LNCaP clone FGC (cell line): ENCODE measurements at regions not wholly inside any gene's neighbourhood (a gene's known extent, or its start where the extent isn't known, plus 50 kb on each side); places are given as distances from the start of the nearest gene placed in this dataset.

ENCODE experiments used
- DNase-seq: peaks from one replicate; pipeline ENCODE4 v3.0.0-alpha.2; 2011; ENCODE audit warnings: low read depth
- H3K4me3 ChIP-seq: 2 replicates; pipeline ENCODE4 v1.5.1; 2011; ENCODE audit warnings: mild to moderate bottlenecking, low read depth, low read length, control low read depth
- CTCF ChIP-seq: IDR thresholded peaks from 2 replicates; pipeline ENCODE4 v1.5.1; 2012; ENCODE audit warnings: mild to moderate bottlenecking; ENCODE audit not compliant: control insufficient read depth, insufficient read depth; ENCODE audit errors: extremely low read depth

- no peak for DNase-seq
- TF ChIP-seq CTCF = no peak
- H3K4me3 ChIP-seq = no peak overlapping the region
These were observed 98.5 kb upstream of the ATL2 start for GRCh38 chr2:38475567-38475881.

GRCh38 chr2:38474715-38475566, 97.9 kb upstream of the ATL2 start:
- DNase-seq = no peak
- no peak for TF ChIP-seq CTCF
- no peak overlapping the region for H3K4me3 ChIP-seq

- TF ChIP-seq CTCF = no peak
- no peak for DNase-seq
- no peak overlapping the region for H3K4me3 ChIP-seq
These were observed 97.0 kb upstream of the ATL2 start for GRCh38 chr2:38474021-38474456.

- no peak for TF ChIP-seq CTCF
- DNase-seq = no peak
- H3K4me3 ChIP-seq = no peak overlapping the region
These were observed 96.4 kb upstream of the ATL2 start for GRCh38 chr2:38473333-38474005.

GRCh38 chr2:38470115-38470514, 93.0 kb upstream of the ATL2 start:
- DNase-seq = no peak
- TF ChIP-seq CTCF = no peak
- no peak overlapping the region for H3K4me3 ChIP-seq

- H3K4me3 ChIP-seq = no peak overlapping the region
- no peak for DNase-seq
- TF ChIP-seq CTCF = no peak
These were observed 90.8 kb upstream of the ATL2 start for GRCh38 chr2:38467768-38468455.
